ENCODE measurements at regions not wholly inside any gene's neighbourhood (a gene's known extent, or its start where the extent isn't known, plus 50 kb on each side); places are given as distances from the start of the nearest gene placed in this dataset.

- no peak for TF ChIP-seq CTCF (IDR thresholded peaks at IDR 0.05)
- no peak for TF ChIP-seq POLR2A (IDR thresholded peaks at IDR 0.05)
These were observed 664.3 kb upstream of the B3GALT2 start for GRCh38 chr1:193850745-193851144.

Data from heart left ventricle (tissue), 13 donors.